Keratinocyte (primary cell): ENCODE measurements at regions not wholly inside any gene's neighbourhood (a gene's known extent, or its start where the extent isn't known, plus 50 kb on each side); places are given as distances from the start of the nearest gene placed in this dataset.

Experiments
- DNase-seq: peaks from one replicate; pipeline ENCODE4 v3.0.0-alpha.2; 2011; ENCODE audit warnings: low read depth, missing footprints, low spot score
- FAIRE-seq: peaks from 2 replicates; lab custom pipeline; 2011; peaks lifted over from hg19 to GRCh38; lab: Jason Lieb, UNC
- H2AFZ ChIP-seq: 2 replicates; pipeline ENCODE4 v1.6.0; 2012; ENCODE audit warnings: low read length, control low read depth, inconsistent platforms; ENCODE audit not compliant: control insufficient read depth
- H3K27ac ChIP-seq: 2 replicates; pipeline ENCODE4 v1.5.1; 2011; ENCODE audit warnings: low read length; ENCODE audit not compliant: control insufficient read depth, insufficient read depth
- H3K27me3 ChIP-seq: 3 replicates; pipeline ENCODE4 v1.6.0; 2011; ENCODE audit warnings: low read length; ENCODE audit not compliant: control insufficient read depth, insufficient read depth; ENCODE audit errors: extremely low read depth
- H3K36me3 ChIP-seq, 2 experiments: 2 replicates in 1 of 2; 3 replicates in 1 of 2; pipeline ENCODE4 v1.5.1; 2011; ENCODE audit warnings: low read length in 2 of 2, mild to moderate bottlenecking in 1 of 2; ENCODE audit not compliant: control insufficient read depth in 2 of 2, insufficient read depth in 2 of 2; ENCODE audit errors: extremely low read depth in 1 of 2
- H3K4me1 ChIP-seq: 3 replicates; pipeline ENCODE4 v1.5.1; 2011; ENCODE audit warnings: low read length; ENCODE audit not compliant: control insufficient read depth, insufficient read depth; ENCODE audit errors: extremely low read depth
- H3K4me2 ChIP-seq: 3 replicates; pipeline ENCODE4 v1.6.0; 2011; ENCODE audit warnings: low read depth, low read length; ENCODE audit not compliant: control insufficient read depth, insufficient read depth; ENCODE audit errors: extremely low read depth
- H3K4me3 ChIP-seq, 3 experiments: fragments of 200-600 bp in 1 of 3; sonication (generic) in 1 of 3; 2 replicates in 2 of 3; 3 replicates in 1 of 3; pipeline ENCODE4 v1.5.1; 2011 to 2016; ENCODE audit warnings: low read length in 3 of 3, mild to moderate bottlenecking in 3 of 3, control low read depth in 2 of 3, inconsistent platforms in 1 of 3, low read depth in 1 of 3, mixed read lengths in 1 of 3, mixed run types in 1 of 3, moderate library complexity in 1 of 3; ENCODE audit not compliant: control insufficient read depth in 2 of 3, insufficient read depth in 2 of 3; ENCODE audit errors: extremely low read depth in 1 of 3
- H3K79me2 ChIP-seq: 2 replicates; pipeline ENCODE4 v1.6.0; 2012; ENCODE audit warnings: low read length; ENCODE audit not compliant: control insufficient read depth, insufficient read depth
- H3K9ac ChIP-seq: 3 replicates; pipeline ENCODE4 v1.6.0; 2011; ENCODE audit warnings: low read length; ENCODE audit not compliant: control insufficient read depth, insufficient read depth; ENCODE audit errors: extremely low read depth
- H3K9me1 ChIP-seq: 3 replicates; pipeline ENCODE4 v1.6.0; 2011; ENCODE audit warnings: low read length; ENCODE audit not compliant: control insufficient read depth, insufficient read depth; ENCODE audit errors: extremely low read depth
- H3K9me3 ChIP-seq: 2 replicates; pipeline ENCODE4 v1.5.1; 2012; ENCODE audit warnings: low read depth, low read length; ENCODE audit not compliant: control insufficient read depth
- H4K20me1 ChIP-seq: 3 replicates; pipeline ENCODE4 v1.6.0; 2011; ENCODE audit warnings: low read length; ENCODE audit not compliant: control insufficient read depth, insufficient read depth; ENCODE audit errors: extremely low read depth
- CTCF ChIP-seq, 3 experiments: IDR thresholded peaks in 1 of 3; conservative IDR thresholded peaks in 1 of 3; optimal IDR thresholded peaks in 1 of 3; 2 replicates in 2 of 3; 3 replicates in 1 of 3; pipeline versions ENCODE3 to v1.5.1; 2011; ENCODE audit warnings: low read length in 3 of 3, mild to moderate bottlenecking in 3 of 3, moderate library complexity in 2 of 3, control low read depth in 1 of 3, inconsistent platforms in 1 of 3; ENCODE audit not compliant: insufficient read depth in 2 of 3; ENCODE audit errors: extremely low read depth in 1 of 3
- EZH2 ChIP-seq: IDR thresholded peaks from one replicate; pipeline ENCODE4 v1.6.1; 2012; ENCODE audit warnings: inconsistent platforms, mild to moderate bottlenecking, low read length, moderate library complexity
- dilution Hi-C: fragments of 300-500 bp; cut with MboI; formaldehyde crosslinking; loops from one replicate; pipeline ENCODE4 v1.7.0; 2020; ENCODE audit warnings: low sequenced_read_pairs; ENCODE audit not compliant: extremely low pct_ligation_motif_present

- TF ChIP-seq CTCF (optimal IDR thresholded peaks at IDR 0.05 in 1 of 3, IDR thresholded peaks at IDR 0.05 in 1 of 3, conservative IDR thresholded peaks at IDR 0.05 in 1 of 3; ENCODE audit: extremely low read depth in 1 of 3, insufficient read depth in 2 of 3, low read length in 3 of 3) (no peak), EZH2 (no peak)
- no peaks in the 10 kb centered on the region for H3K36me3 ChIP-seq
- H3K4me1 ChIP-seq, result no peaks in the 10 kb centered on the region
- no peak overlapping the region for H3K4me2 ChIP-seq
- no peak overlapping the region for H3K27ac ChIP-seq
- FAIRE-seq, result no peak
- no peak overlapping the region for H2AFZ ChIP-seq
- no peaks in the 10 kb centered on the region for H4K20me1 ChIP-seq
- no peaks in the 10 kb centered on the region for H3K9me3 ChIP-seq
- dilution Hi-C loops, result no loop called here
- no peaks in the 10 kb centered on the region for H3K27me3 ChIP-seq
- DNase-seq, result no peak
- H3K4me3 ChIP-seq, result no peak overlapping the region
- H3K9me1 ChIP-seq, result no peaks in the 10 kb centered on the region
- no peak overlapping the region for H3K9ac ChIP-seq
- no peaks in the 10 kb centered on the region for H3K79me2 ChIP-seq
Measured at GRCh38 chr5:37966291-37966690, 126.5 kb upstream of the GDNF start.

- Histone ChIP-seq H3K27me3 (no peaks in the 10 kb centered on the region), H3K9me3 (peaks cover 8% of the 10 kb centered on the region), H3K9ac (no peak overlapping the region), H3K4me1 (no peaks in the 10 kb centered on the region), H3K27ac (no peak overlapping the region), H3K36me3 (no peaks in the 10 kb centered on the region), H3K9me1 (no peaks in the 10 kb centered on the region), H3K4me2 (no peak overlapping the region), H4K20me1 (no peaks in the 10 kb centered on the region), H3K4me3 (no peak overlapping the region), H3K79me2 (no peaks in the 10 kb centered on the region), H2AFZ (no peak overlapping the region)
- dilution Hi-C loops, result no loop called here
- TF ChIP-seq CTCF (optimal IDR thresholded peaks at IDR 0.05 in 1 of 3, IDR thresholded peaks at IDR 0.05 in 1 of 3, conservative IDR thresholded peaks at IDR 0.05 in 1 of 3; ENCODE audit: extremely low read depth in 1 of 3, insufficient read depth in 2 of 3, low read length in 3 of 3), result no peak
- no peak for TF ChIP-seq EZH2
- DNase-seq (no peak), FAIRE-seq (no peak)
Measured at GRCh38 chr5:37962389-37962788, 122.5 kb upstream of the GDNF start.
